ENCODE measurements at regions not wholly inside any gene's neighbourhood (a gene's known extent, or its start where the extent isn't known, plus 50 kb on each side); places are given as distances from the start of the nearest gene placed in this dataset.
"Not testable (repeated sequence)": the region's sequence is repeated elsewhere in the genome, so short reads cannot be mapped to it uniquely, and the experiment has no call there.

DNA sequence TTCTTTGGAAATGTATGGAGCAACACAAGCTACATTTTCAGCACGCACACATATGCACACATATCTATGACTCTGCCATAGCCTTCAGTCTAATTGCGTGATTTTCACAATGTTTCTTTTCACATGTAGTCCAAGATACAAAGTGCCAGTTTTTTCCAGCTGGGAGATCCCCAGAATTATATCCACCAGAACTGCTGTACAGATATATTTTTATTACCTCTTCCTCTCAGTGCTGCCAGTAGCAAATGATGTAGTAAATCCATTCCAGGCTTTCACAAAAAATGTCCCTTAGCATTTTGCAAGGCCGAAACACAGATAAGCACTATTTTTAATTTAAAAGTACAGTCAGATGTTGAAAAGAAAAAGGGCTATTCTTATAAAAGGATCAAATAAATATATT is 719.8 kb upstream of the SEMA6D start:
- Histone ChIP-seq H3K4me1 (ENCODE audit: control insufficient read depth in 1 of 2, insufficient read depth in 2 of 2, low read length in 2 of 2) (no peaks in the 10 kb centered on the region), H3K27ac (ENCODE audit: low read length) (no peak overlapping the region), H3K4me3 (ENCODE audit: low read depth in 1 of 2, low read length in 2 of 2) (no peak overlapping the region), H3K36me3 (ENCODE audit: control insufficient read depth in 1 of 2, insufficient read depth in 2 of 2, low read length in 2 of 2) (no peaks in the 10 kb centered on the region), H3K9me3 (ENCODE audit: control insufficient read depth in 1 of 2, low read length in 2 of 2) (peaks cover 0 to 12% of the 10 kb centered on the region in 2 donors), H3K27me3 (ENCODE audit: low read depth, low read length) (no peaks in the 10 kb centered on the region)

DNA sequence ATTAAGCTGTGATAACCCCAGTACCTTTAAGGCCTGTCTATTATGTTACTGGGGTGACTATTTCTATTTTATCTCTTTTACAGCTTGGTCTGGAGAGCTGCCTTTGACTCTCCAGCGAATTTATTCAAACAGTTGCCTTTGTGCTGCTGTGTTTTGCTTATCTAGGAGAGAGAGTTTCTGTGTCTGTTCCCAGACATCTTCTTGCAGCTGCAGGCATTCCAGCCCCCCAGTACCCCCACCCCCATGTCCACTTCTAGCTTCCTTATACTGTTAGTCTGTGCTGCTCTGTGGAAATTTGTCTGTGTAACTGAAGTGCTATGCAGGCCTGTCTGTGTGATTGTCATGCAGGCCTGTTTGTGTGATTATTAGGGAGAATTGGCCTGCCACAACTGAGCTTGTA is 713.7 kb upstream of the SEMA6D start:
- Histone ChIP-seq H3K27ac (ENCODE audit: low read length) (no peak overlapping the region), H3K4me1 (ENCODE audit: control insufficient read depth in 1 of 2, insufficient read depth in 2 of 2, low read length in 2 of 2) (no peaks in the 10 kb centered on the region), H3K4me3 (ENCODE audit: low read depth in 1 of 2, low read length in 2 of 2) (no peak overlapping the region), H3K9me3 (ENCODE audit: control insufficient read depth in 1 of 2, low read length in 2 of 2) (peaks cover 0 to 4% of the 10 kb centered on the region in 2 donors), H3K36me3 (ENCODE audit: control insufficient read depth in 1 of 2, insufficient read depth in 2 of 2, low read length in 2 of 2) (no peaks in the 10 kb centered on the region), H3K27me3 (ENCODE audit: low read depth, low read length) (no peaks in the 10 kb centered on the region)

DNA sequence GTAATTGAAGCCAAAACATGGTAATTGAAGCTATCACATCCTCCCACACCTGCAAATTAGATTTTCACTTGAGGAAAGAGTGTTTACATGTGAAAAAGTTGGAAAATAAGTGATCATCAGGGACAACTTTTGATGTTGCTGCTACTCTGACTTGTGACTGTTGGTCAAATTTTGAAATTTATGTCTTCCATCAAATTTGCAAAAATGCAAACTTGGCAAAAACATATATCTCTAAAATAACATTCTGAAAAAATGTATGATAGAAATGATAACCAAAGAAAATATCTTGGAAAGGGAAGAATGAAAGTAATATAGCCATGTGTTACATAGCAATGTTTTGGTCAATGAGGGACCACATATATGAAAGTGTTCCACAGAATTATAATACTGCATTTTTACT is 703.9 kb upstream of the SEMA6D start:
- Histone ChIP-seq H3K4me3 (ENCODE audit: low read depth in 1 of 2, low read length in 2 of 2) (no peak overlapping the region), H3K36me3 (ENCODE audit: control insufficient read depth in 1 of 2, insufficient read depth in 2 of 2, low read length in 2 of 2) (no peaks in the 10 kb centered on the region), H3K9me3 (ENCODE audit: control insufficient read depth in 1 of 2, low read length in 2 of 2) (peaks cover 0 to 2% of the 10 kb centered on the region in 2 donors), H3K27ac (ENCODE audit: low read length) (no peak overlapping the region), H3K4me1 (ENCODE audit: control insufficient read depth in 1 of 2, insufficient read depth in 2 of 2, low read length in 2 of 2) (no peaks in the 10 kb centered on the region), H3K27me3 (ENCODE audit: low read depth, low read length) (no peaks in the 10 kb centered on the region)

DNA sequence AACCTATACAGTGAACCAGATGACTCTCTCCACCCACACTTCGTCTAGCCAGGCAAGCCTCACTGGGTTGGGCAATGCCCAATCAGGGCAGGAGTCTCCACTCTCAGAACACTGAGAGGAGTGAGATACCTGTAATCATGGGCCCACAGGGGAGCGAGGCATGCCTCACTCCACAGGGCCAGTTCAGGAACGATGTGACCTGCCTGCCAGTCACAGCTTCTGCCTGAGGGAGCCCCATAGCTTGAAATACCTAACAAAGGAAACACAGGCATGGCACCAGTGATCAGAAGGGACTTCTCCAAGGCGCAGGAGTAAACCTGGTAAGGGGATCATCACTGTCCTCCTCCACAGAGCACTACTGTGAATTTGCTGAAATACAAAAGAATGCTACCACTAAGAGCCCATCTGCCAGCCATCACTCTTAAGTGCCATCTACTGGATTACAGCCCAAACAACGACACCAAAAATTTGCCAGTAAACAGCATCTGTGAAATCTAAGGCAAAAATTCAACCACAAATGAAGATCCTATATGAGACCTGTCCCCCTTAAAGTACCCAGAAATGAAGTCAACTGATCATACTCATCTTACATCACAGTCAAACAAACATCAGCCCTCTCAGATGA is 689.9 kb upstream of the SEMA6D start:
- Histone ChIP-seq H3K27ac (ENCODE audit: low read length) (no peak overlapping the region), H3K27me3 (ENCODE audit: low read depth, low read length) (no peaks in the 10 kb centered on the region), H3K4me1 (ENCODE audit: control insufficient read depth in 1 of 2, insufficient read depth in 2 of 2, low read length in 2 of 2) (no peaks in the 10 kb centered on the region), H3K4me3 (ENCODE audit: low read depth in 1 of 2, low read length in 2 of 2) (no peak overlapping the region), H3K9me3 (ENCODE audit: control insufficient read depth in 1 of 2, low read length in 2 of 2) (no peaks in the 10 kb centered on the region), H3K36me3 (ENCODE audit: control insufficient read depth in 1 of 2, insufficient read depth in 2 of 2, low read length in 2 of 2) (no peaks in the 10 kb centered on the region)

DNA sequence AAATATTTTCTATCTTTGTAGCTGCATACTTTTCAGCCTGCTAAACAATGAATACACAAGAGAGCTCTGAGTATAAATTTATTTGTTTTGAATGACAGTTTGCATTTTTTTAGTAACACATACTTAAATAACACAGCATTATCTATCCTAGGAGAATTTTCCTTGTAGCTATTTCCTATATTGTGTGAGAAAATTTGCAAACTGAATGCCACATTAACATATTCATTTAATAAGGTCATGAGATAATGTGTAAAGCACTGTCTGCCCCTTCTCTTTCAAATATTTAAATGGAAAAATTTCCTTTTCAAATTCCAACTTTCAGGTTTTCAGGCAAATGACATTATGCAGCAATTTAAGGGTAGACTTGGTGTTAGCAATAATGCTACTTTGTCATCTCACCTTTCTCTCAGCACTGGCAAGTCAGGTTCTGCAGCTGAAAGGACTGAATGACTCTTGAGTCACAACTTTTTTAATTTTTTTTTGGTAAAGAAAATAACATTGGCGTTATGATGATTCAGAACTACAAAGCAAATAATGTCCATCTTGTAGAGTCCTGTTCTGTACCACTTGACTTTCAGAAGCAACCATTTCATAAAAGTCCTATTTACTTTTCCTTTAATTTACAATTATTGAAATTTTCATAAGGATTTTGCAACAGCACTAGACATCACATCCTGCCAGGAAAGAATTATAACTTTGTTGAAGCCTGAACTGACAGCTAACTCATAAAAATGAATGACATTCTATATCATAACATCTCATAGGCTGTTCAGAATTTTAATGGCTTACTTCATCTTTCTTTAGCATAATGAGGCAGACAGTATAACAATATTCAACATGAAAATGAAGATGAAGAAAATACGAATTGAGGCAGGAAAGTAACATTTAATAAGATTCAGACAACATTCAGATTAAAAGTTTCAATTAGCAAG is 681.6 kb upstream of the SEMA6D start:
- Histone ChIP-seq H3K4me3 (ENCODE audit: low read depth in 1 of 2, low read length in 2 of 2) (no peak overlapping the region), H3K27me3 (ENCODE audit: low read depth, low read length) (no peaks in the 10 kb centered on the region), H3K27ac (ENCODE audit: low read length) (no peak overlapping the region), H3K4me1 (ENCODE audit: control insufficient read depth in 1 of 2, insufficient read depth in 2 of 2, low read length in 2 of 2) (no peaks in the 10 kb centered on the region), H3K9me3 (ENCODE audit: control insufficient read depth in 1 of 2, low read length in 2 of 2) (no peaks in the 10 kb centered on the region), H3K36me3 (ENCODE audit: control insufficient read depth in 1 of 2, insufficient read depth in 2 of 2, low read length in 2 of 2) (no peaks in the 10 kb centered on the region)

DNA sequence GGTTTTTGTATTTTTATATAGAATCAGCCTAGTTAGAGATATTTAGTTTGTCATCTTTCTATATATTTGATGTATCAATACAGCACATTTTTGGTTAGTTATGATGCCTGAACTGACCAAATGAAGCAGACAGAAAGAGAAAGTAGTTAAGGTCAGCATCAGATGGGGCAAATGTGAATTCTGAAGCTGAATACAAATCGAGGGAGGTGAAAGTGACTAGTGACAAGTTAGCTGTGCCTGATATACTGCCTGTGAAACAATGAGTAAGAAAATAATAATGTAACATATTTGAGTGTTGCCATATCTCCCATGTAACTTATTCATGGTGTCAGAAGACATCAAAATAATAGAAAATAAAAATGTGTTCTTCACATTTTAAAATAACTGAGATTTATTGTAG is 680.3 kb upstream of the SEMA6D start:
- Histone ChIP-seq H3K9me3 (ENCODE audit: control insufficient read depth in 1 of 2, low read length in 2 of 2) (no peaks in the 10 kb centered on the region), H3K27ac (ENCODE audit: low read length) (no peak overlapping the region), H3K27me3 (ENCODE audit: low read depth, low read length) (no peaks in the 10 kb centered on the region), H3K4me1 (ENCODE audit: control insufficient read depth in 1 of 2, insufficient read depth in 2 of 2, low read length in 2 of 2) (no peaks in the 10 kb centered on the region), H3K36me3 (ENCODE audit: control insufficient read depth in 1 of 2, insufficient read depth in 2 of 2, low read length in 2 of 2) (no peaks in the 10 kb centered on the region), H3K4me3 (ENCODE audit: low read depth in 1 of 2, low read length in 2 of 2) (no peak overlapping the region)

DNA sequence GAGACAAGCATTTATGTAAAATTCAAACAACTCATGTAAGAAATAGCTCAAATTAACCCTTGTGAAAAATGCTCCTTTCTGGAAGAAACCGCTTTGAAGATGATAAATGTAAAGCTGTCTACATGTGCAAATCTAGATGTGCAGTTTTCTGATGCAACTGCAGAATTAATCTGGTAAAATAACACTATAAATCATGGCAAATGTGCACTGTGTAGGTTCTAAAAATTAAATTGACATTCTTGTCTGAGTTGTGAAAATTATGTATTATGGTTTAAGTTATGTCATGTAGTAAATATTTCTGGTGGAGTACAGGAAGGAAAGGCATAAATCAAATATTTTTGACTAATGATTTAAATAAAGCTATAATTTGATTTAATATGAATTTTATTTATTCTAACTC is 678.1 kb upstream of the SEMA6D start:
- no peaks in the 10 kb centered on the region for H3K9me3 ChIP-seq (ENCODE audit: control insufficient read depth in 1 of 2, low read length in 2 of 2)
- H3K4me3 ChIP-seq (ENCODE audit: low read depth in 1 of 2, low read length in 2 of 2), result no peak overlapping the region
- H3K27me3 ChIP-seq (ENCODE audit: low read depth, low read length), result no peaks in the 10 kb centered on the region
- H3K36me3 ChIP-seq (ENCODE audit: control insufficient read depth in 1 of 2, insufficient read depth in 2 of 2, low read length in 2 of 2), result no peaks in the 10 kb centered on the region
- H3K27ac ChIP-seq (ENCODE audit: low read length), result no peak overlapping the region
- H3K4me1 ChIP-seq (ENCODE audit: control insufficient read depth in 1 of 2, insufficient read depth in 2 of 2, low read length in 2 of 2), result no peaks in the 10 kb centered on the region

DNA sequence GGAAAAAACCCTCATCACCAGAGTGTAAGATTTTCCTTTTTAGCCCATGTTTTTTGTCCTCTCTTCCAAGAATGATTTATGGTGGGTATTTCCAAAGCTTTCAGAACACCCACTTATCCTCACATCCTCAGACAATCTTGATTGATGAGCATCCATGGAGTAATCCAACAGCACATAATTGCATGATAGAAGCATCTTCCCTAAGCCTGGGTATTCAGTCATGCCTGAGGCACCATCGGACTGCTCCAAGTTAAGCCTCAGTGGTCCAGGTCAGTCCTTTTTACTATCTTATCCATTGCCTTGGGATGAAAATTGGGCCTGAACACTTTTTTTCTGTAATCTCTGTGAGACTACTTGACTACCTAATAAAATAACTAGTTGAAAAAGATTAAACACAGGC is 676.0 kb upstream of the SEMA6D start:
- Histone ChIP-seq H3K36me3 (ENCODE audit: control insufficient read depth in 1 of 2, insufficient read depth in 2 of 2, low read length in 2 of 2) (no peaks in the 10 kb centered on the region), H3K27ac (ENCODE audit: low read length) (no peak overlapping the region), H3K9me3 (ENCODE audit: control insufficient read depth in 1 of 2, low read length in 2 of 2) (no peaks in the 10 kb centered on the region), H3K27me3 (ENCODE audit: low read depth, low read length) (no peaks in the 10 kb centered on the region), H3K4me3 (ENCODE audit: low read depth in 1 of 2, low read length in 2 of 2) (no peak overlapping the region), H3K4me1 (ENCODE audit: control insufficient read depth in 1 of 2, insufficient read depth in 2 of 2, low read length in 2 of 2) (no peaks in the 10 kb centered on the region)

DNA sequence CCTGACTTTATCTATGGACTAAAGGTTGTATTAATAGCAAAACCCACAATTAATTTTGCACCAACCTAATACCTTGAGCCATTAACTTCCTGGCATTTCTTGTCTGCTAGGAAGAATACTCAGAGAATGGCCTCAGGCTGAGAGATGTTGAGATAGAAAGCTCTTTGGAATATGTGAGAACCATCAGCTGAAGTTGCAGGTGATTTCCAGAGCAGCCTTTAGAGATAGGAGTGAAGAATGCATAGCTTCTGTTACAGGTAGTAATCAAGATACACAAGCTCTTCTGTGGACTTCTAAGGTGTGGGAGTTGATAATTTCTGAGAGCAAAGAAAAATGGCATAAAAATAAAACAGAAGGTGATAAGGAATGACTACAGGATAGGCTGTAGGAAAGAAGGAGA is 669.3 kb upstream of the SEMA6D start:
- not testable (repeated sequence) for H3K4me1 ChIP-seq (ENCODE audit: control insufficient read depth in 1 of 2, insufficient read depth in 2 of 2, low read length in 2 of 2); H3K36me3 ChIP-seq (ENCODE audit: control insufficient read depth in 1 of 2, insufficient read depth in 2 of 2, low read length in 2 of 2); H3K27ac ChIP-seq (ENCODE audit: low read length); H3K27me3 ChIP-seq (ENCODE audit: low read depth, low read length); H3K4me3 ChIP-seq (ENCODE audit: low read depth in 1 of 2, low read length in 2 of 2); H3K9me3 ChIP-seq (ENCODE audit: control insufficient read depth in 1 of 2, low read length in 2 of 2)

DNA sequence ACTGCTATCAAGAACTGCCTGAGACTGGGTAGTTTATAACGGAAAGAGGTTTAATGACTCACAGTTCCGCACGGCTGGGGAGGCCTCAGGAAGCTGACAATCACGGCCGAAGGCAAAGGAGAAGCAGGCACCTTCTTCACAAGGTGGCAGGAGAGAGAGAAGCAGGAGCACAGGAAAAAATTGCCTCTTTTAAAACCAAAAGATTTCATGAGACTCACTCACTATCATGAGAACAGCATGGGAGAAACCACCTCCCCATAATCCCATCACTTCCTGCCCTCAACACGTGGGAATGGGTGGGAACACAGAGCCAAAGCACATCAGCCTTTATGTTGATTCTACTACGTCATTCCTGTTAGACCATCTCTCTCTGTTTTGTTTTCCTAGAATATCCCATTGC is 650.9 kb upstream of the SEMA6D start:
- Histone ChIP-seq H3K4me3 (ENCODE audit: low read depth in 1 of 2, low read length in 2 of 2) (no peak overlapping the region), H3K36me3 (ENCODE audit: control insufficient read depth in 1 of 2, insufficient read depth in 2 of 2, low read length in 2 of 2) (no peaks in the 10 kb centered on the region), H3K4me1 (ENCODE audit: control insufficient read depth in 1 of 2, insufficient read depth in 2 of 2, low read length in 2 of 2) (no peaks in the 10 kb centered on the region), H3K9me3 (ENCODE audit: control insufficient read depth in 1 of 2, low read length in 2 of 2) (no peaks in the 10 kb centered on the region), H3K27me3 (ENCODE audit: low read depth, low read length) (no peaks in the 10 kb centered on the region), H3K27ac (ENCODE audit: low read length) (no peak overlapping the region)

DNA sequence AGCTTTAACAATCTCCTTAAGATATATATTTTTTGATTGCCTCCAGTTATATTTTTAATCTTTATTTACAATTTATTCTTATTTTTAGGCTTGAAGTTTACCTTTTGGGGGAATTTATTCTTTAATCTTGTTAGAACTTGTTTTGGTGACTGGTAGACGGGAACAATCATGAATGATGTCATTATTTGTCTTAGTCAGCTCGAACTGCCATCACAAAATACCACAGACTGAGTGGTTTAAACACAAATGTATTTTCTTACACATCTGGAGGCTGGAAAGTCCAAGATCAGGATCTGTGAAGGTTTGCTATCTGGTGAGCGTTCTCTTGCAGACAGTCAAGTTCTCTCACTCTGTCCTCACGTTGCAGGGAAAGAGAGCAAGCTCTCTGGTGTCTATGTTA is 639.5 kb upstream of the SEMA6D start:
- not testable (repeated sequence) for H3K4me3 ChIP-seq (ENCODE audit: low read depth in 1 of 2, low read length in 2 of 2); H3K9me3 ChIP-seq (ENCODE audit: control insufficient read depth in 1 of 2, low read length in 2 of 2); H3K27ac ChIP-seq (ENCODE audit: low read length); H3K4me1 ChIP-seq (ENCODE audit: control insufficient read depth in 1 of 2, insufficient read depth in 2 of 2, low read length in 2 of 2); H3K27me3 ChIP-seq (ENCODE audit: low read depth, low read length); H3K36me3 ChIP-seq (ENCODE audit: control insufficient read depth in 1 of 2, insufficient read depth in 2 of 2, low read length in 2 of 2)

DNA sequence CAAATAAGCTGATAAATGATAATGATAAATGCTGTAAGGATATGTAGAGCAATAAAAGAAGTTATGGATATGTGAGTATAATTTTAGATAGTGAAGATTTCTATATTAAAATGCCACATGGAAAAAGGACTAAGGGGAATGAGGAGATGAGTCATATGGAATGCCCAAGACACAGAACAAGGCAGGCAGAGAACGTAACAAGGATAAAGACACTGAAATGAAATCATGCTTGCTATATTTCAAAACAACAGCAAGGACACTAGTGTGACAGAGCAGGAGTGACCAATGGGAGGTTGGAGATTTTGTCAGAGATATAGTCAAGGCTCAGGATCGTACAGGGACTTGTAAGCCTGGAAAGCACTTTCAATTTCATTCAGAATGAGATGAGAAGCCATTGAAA is 621.5 kb upstream of the SEMA6D start:
- Histone ChIP-seq H3K4me3 (ENCODE audit: low read depth in 1 of 2, low read length in 2 of 2) (no peak overlapping the region), H3K27me3 (ENCODE audit: low read depth, low read length) (no peaks in the 10 kb centered on the region), H3K9me3 (ENCODE audit: control insufficient read depth in 1 of 2, low read length in 2 of 2) (no peaks in the 10 kb centered on the region), H3K36me3 (ENCODE audit: control insufficient read depth in 1 of 2, insufficient read depth in 2 of 2, low read length in 2 of 2) (no peaks in the 10 kb centered on the region), H3K4me1 (ENCODE audit: control insufficient read depth in 1 of 2, insufficient read depth in 2 of 2, low read length in 2 of 2) (no peaks in the 10 kb centered on the region), H3K27ac (ENCODE audit: low read length) (no peak overlapping the region)

All from muscle layer of duodenum (tissue), 2 donors.